ENCODE measurements at regions not wholly inside any gene's neighbourhood (a gene's known extent, or its start where the extent isn't known, plus 50 kb on each side); places are given as distances from the start of the nearest gene placed in this dataset.

GRCh38 chr2:118723394-118723793 lies 124.1 kb downstream of the EN1 start:
- peaks cover 7% of the 10 kb centered on the region for H3K9me3 Mint-ChIP-seq
- H3K4me1 Mint-ChIP-seq (ENCODE audit: low read depth) = peaks cover 4% of the 10 kb centered on the region
- no peak overlapping the region for H3K27ac Mint-ChIP-seq
- H3K27me3 Mint-ChIP-seq = peaks cover 8% of the 10 kb centered on the region
- H3K36me3 Mint-ChIP-seq (ENCODE audit: low read depth) = no peaks in the 10 kb centered on the region
- no peak overlapping the region for H3K4me3 Mint-ChIP-seq

- H3K27ac Mint-ChIP-seq = no peak overlapping the region
- no peaks in the 10 kb centered on the region for H3K36me3 Mint-ChIP-seq (ENCODE audit: low read depth)
- H3K27me3 Mint-ChIP-seq = peaks cover 8% of the 10 kb centered on the region
- peaks cover 7% of the 10 kb centered on the region for H3K9me3 Mint-ChIP-seq
- peaks cover 4% of the 10 kb centered on the region for H3K4me1 Mint-ChIP-seq (ENCODE audit: low read depth)
- no peak overlapping the region for H3K4me3 Mint-ChIP-seq
Measured at GRCh38 chr2:118722976-118723375, 124.5 kb downstream of the EN1 start.

- Mint-ChIP-seq H3K9me3 (peaks cover 5% of the 10 kb centered on the region), H3K4me3 (no peak overlapping the region), H3K4me1 (ENCODE audit: low read depth) (peaks cover 4% of the 10 kb centered on the region), H3K36me3 (ENCODE audit: low read depth) (no peaks in the 10 kb centered on the region), H3K27ac (no peak overlapping the region), H3K27me3 (peaks cover 6% of the 10 kb centered on the region)
Measured at GRCh38 chr2:118721817-118722551, 125.5 kb downstream of the EN1 start.

GRCh38 chr2:118720866-118721265 lies 126.6 kb downstream of the EN1 start:
- Mint-ChIP-seq H3K27ac (no peak overlapping the region), H3K36me3 (ENCODE audit: low read depth) (no peaks in the 10 kb centered on the region), H3K27me3 (no peaks in the 10 kb centered on the region), H3K9me3 (no peaks in the 10 kb centered on the region), H3K4me1 (ENCODE audit: low read depth) (peaks cover 4% of the 10 kb centered on the region), H3K4me3 (no peak overlapping the region)

GRCh38 chr2:118718921-118719320 lies 128.5 kb downstream of the EN1 start:
- Mint-ChIP-seq H3K36me3 (ENCODE audit: low read depth) (no peaks in the 10 kb centered on the region), H3K27me3 (no peaks in the 10 kb centered on the region), H3K4me1 (ENCODE audit: low read depth) (peaks cover 4% of the 10 kb centered on the region), H3K9me3 (no peaks in the 10 kb centered on the region), H3K4me3 (no peak overlapping the region), H3K27ac (no peak overlapping the region)

- Mint-ChIP-seq H3K4me1 (ENCODE audit: low read depth) (no peaks in the 10 kb centered on the region), H3K27me3 (no peaks in the 10 kb centered on the region), H3K27ac (no peak overlapping the region), H3K36me3 (ENCODE audit: low read depth) (no peaks in the 10 kb centered on the region), H3K9me3 (no peaks in the 10 kb centered on the region), H3K4me3 (no peak overlapping the region)
Measured at GRCh38 chr2:118716102-118716501, 131.3 kb downstream of the EN1 start.

- Mint-ChIP-seq H3K36me3 (ENCODE audit: low read depth) (no peaks in the 10 kb centered on the region), H3K4me1 (ENCODE audit: low read depth) (no peaks in the 10 kb centered on the region), H3K27ac (no peak overlapping the region), H3K27me3 (no peaks in the 10 kb centered on the region), H3K4me3 (no peak overlapping the region), H3K9me3 (no peaks in the 10 kb centered on the region)
Measured at GRCh38 chr2:118714118-118714517, 133.3 kb downstream of the EN1 start.

GRCh38 chr2:118711603-118712002 lies 135.8 kb downstream of the EN1 start:
- Mint-ChIP-seq H3K27me3 (no peaks in the 10 kb centered on the region), H3K27ac (no peak overlapping the region)

GRCh38 chr2:118710481-118710880 lies 137.0 kb downstream of the EN1 start:
- Mint-ChIP-seq H3K9me3 (no peaks in the 10 kb centered on the region), H3K4me3 (no peak overlapping the region), H3K36me3 (ENCODE audit: low read depth) (no peaks in the 10 kb centered on the region), H3K27me3 (no peaks in the 10 kb centered on the region), H3K27ac (no peak overlapping the region), H3K4me1 (ENCODE audit: low read depth) (no peaks in the 10 kb centered on the region)

More at GRCh38 chr2:118711603-118712002, 135.8 kb downstream of the EN1 start:
- Mint-ChIP-seq H3K4me3 (no peak overlapping the region), H3K4me1 (ENCODE audit: low read depth) (no peaks in the 10 kb centered on the region), H3K9me3 (no peaks in the 10 kb centered on the region), H3K36me3 (ENCODE audit: low read depth) (no peaks in the 10 kb centered on the region)

- Mint-ChIP-seq H3K4me3 (no peak overlapping the region), H3K4me1 (ENCODE audit: low read depth) (no peaks in the 10 kb centered on the region), H3K36me3 (ENCODE audit: low read depth) (no peaks in the 10 kb centered on the region), H3K9me3 (no peaks in the 10 kb centered on the region), H3K27me3 (no peaks in the 10 kb centered on the region), H3K27ac (no peak overlapping the region)
Measured at GRCh38 chr2:118709786-118710185, 137.7 kb downstream of the EN1 start.

- Mint-ChIP-seq H3K27me3 (no peaks in the 10 kb centered on the region), H3K36me3 (ENCODE audit: low read depth) (no peaks in the 10 kb centered on the region), H3K9me3 (no peaks in the 10 kb centered on the region), H3K27ac (no peak overlapping the region), H3K4me3 (no peak overlapping the region), H3K4me1 (ENCODE audit: low read depth) (no peaks in the 10 kb centered on the region)
Measured at GRCh38 chr2:118706844-118707243, 140.6 kb downstream of the EN1 start.

- Mint-ChIP-seq H3K4me3 (no peak overlapping the region), H3K9me3 (no peaks in the 10 kb centered on the region), H3K27ac (no peak overlapping the region), H3K4me1 (ENCODE audit: low read depth) (no peaks in the 10 kb centered on the region), H3K36me3 (ENCODE audit: low read depth) (no peaks in the 10 kb centered on the region), H3K27me3 (no peaks in the 10 kb centered on the region)
Measured at GRCh38 chr2:118706371-118706770, 141.1 kb downstream of the EN1 start.

GRCh38 chr2:118705032-118705431 lies 142.4 kb downstream of the EN1 start:
- H3K27ac Mint-ChIP-seq = no peak overlapping the region
- no peaks in the 10 kb centered on the region for H3K4me1 Mint-ChIP-seq (ENCODE audit: low read depth)
- H3K27me3 Mint-ChIP-seq = no peaks in the 10 kb centered on the region
- no peaks in the 10 kb centered on the region for H3K9me3 Mint-ChIP-seq
- no peak overlapping the region for H3K4me3 Mint-ChIP-seq
- H3K36me3 Mint-ChIP-seq (ENCODE audit: low read depth) = no peaks in the 10 kb centered on the region

- no peak overlapping the region for H3K27ac Mint-ChIP-seq
- no peaks in the 10 kb centered on the region for H3K36me3 Mint-ChIP-seq (ENCODE audit: low read depth)
- no peaks in the 10 kb centered on the region for H3K4me1 Mint-ChIP-seq (ENCODE audit: low read depth)
- no peaks in the 10 kb centered on the region for H3K27me3 Mint-ChIP-seq
- no peak overlapping the region for H3K4me3 Mint-ChIP-seq
- peaks cover 6% of the 10 kb centered on the region for H3K9me3 Mint-ChIP-seq
Measured at GRCh38 chr2:118699447-118700175, 147.8 kb downstream of the EN1 start.

- Mint-ChIP-seq H3K9me3 (peaks cover 7% of the 10 kb centered on the region), H3K4me1 (ENCODE audit: low read depth) (no peaks in the 10 kb centered on the region), H3K36me3 (ENCODE audit: low read depth) (no peaks in the 10 kb centered on the region), H3K4me3 (no peak overlapping the region), H3K27ac (no peak overlapping the region), H3K27me3 (peaks cover 5% of the 10 kb centered on the region)
Measured at GRCh38 chr2:118698564-118698963, 148.9 kb downstream of the EN1 start.
